GM12878 (cell line): ENCODE measurements at regions not wholly inside any gene's neighbourhood (a gene's known extent, or its start where the extent isn't known, plus 50 kb on each side); places are given as distances from the start of the nearest gene placed in this dataset.

ENCODE experiments used
- JUNB ChIP-seq: IDR thresholded peaks from 2 replicates; pipeline ENCODE4 v1.6.1; 2016; ENCODE audit warnings: antibody characterized with exemption, mild to moderate bottlenecking
- MTA3 ChIP-seq: IDR thresholded peaks from 2 replicates; pipeline ENCODE4 v1.6.1; 2012; ENCODE audit warnings: low read length, inconsistent platforms, borderline replicate concordance
- MXI1 ChIP-seq: fragments of 150-350 bp; IDR thresholded peaks from 2 replicates; pipeline ENCODE4 v1.6.1; 2011; ENCODE audit warnings: low read depth, mild to moderate bottlenecking, inconsistent platforms, low read length, improper control_type of control experiment
- RCOR1 ChIP-seq: conservative IDR thresholded peaks from 2 replicates; pipeline ENCODE4 v1.6.1; 2012; ENCODE audit warnings: low read depth, low read length, improper control_type of control experiment
- TF ChIP-seq, protein P1 (sequence below): fragments of 450-650 bp; formaldehyde crosslinking; IDR thresholded peaks from 2 replicates; pipeline ENCODE4 v1.4.0; 2020; ENCODE audit warnings: mild to moderate bottlenecking, moderate library complexity
- TF ChIP-seq, protein P2 (sequence below): IDR thresholded peaks from 2 replicates; pipeline ENCODE4 v1.6.1; 2011; ENCODE audit warnings: mild to moderate bottlenecking, low read depth, low read length, moderate library complexity; ENCODE audit not compliant: insufficient replicate concordance

DNA sequence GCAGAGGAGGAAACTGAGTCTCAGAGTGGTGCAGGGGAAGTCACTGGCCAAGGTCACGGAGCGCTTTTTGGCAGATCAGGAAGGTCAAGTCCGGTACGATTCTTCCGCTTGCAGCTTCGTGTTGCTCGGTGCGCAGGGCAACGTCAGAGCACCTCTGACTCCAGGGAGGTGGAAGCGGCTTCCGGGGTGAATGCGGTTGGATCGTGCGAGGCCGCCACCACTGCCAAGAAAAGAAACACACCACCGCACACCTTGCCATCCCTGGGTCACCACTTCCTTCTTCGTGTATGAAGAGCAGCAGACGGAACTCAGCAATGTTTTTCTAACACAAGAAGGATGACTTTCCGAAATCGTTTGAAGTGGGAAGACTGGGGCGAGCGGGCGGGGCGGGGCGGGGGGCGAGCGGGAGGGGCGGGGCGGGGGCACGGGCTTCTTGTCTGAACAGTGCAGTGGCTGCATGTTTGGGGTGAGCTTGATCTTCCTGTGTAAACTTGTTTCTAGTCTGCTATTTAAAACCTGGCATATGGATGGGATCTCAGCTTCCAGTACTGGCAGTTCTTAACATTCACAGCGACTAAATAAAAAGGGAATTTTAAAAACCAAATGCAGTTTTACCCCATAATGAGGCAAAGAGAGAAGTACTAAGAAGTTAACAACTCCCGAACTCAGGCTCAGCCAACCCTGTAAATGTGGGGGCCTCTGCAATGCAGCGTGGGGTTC, 300.0 kb downstream of the RRAGC start (continued):
- TF ChIP-seq, protein P1, sequence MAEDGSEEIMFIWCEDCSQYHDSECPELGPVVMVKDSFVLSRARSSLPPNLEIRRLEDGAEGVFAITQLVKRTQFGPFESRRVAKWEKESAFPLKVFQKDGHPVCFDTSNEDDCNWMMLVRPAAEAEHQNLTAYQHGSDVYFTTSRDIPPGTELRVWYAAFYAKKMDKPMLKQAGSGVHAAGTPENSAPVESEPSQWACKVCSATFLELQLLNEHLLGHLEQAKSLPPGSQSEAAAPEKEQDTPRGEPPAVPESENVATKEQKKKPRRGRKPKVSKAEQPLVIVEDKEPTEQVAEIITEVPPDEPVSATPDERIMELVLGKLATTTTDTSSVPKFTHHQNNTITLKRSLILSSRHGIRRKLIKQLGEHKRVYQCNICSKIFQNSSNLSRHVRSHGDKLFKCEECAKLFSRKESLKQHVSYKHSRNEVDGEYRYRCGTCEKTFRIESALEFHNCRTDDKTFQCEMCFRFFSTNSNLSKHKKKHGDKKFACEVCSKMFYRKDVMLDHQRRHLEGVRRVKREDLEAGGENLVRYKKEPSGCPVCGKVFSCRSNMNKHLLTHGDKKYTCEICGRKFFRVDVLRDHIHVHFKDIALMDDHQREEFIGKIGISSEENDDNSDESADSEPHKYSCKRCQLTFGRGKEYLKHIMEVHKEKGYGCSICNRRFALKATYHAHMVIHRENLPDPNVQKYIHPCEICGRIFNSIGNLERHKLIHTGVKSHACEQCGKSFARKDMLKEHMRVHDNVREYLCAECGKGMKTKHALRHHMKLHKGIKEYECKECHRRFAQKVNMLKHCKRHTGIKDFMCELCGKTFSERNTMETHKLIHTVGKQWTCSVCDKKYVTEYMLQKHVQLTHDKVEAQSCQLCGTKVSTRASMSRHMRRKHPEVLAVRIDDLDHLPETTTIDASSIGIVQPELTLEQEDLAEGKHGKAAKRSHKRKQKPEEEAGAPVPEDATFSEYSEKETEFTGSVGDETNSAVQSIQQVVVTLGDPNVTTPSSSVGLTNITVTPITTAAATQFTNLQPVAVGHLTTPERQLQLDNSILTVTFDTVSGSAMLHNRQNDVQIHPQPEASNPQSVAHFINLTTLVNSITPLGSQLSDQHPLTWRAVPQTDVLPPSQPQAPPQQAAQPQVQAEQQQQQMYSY (CRISPR knock-in tag), result no peak
- no peak for TF ChIP-seq RCOR1
- TF ChIP-seq MTA3, result peak; percentile 89; the same call in 1 of the 2 replicates
- TF ChIP-seq, protein P2, sequence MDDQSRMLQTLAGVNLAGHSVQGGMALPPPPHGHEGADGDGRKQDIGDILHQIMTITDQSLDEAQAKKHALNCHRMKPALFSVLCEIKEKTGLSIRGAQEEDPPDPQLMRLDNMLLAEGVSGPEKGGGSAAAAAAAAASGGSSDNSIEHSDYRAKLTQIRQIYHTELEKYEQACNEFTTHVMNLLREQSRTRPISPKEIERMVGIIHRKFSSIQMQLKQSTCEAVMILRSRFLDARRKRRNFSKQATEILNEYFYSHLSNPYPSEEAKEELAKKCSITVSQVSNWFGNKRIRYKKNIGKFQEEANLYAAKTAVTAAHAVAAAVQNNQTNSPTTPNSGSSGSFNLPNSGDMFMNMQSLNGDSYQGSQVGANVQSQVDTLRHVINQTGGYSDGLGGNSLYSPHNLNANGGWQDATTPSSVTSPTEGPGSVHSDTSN, result no peak
- no peak for TF ChIP-seq JUNB
- TF ChIP-seq MXI1, result no peak
